ENCODE measurements at regions not wholly inside any gene's neighbourhood (a gene's known extent, or its start where the extent isn't known, plus 50 kb on each side); places are given as distances from the start of the nearest gene placed in this dataset.

DNA sequence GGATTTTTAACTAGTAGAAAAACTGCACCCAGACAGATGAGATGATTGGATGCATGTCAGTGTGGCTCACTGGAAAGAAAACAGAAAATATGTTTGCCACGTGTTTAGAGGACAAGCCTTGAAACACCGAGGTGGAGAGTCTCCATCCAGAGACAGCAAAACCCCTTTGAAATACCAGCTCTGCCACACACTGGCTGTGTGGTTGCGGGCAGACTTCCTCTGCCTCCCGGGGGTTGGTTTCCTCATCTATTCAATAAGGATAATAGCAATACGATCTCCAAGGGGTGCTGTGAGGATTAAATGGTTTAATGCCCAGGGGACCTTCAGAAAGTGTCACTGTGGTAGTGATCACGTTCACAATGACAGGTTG is 67.2 kb upstream of the PARP1 start:
- H3K4me3 Mint-ChIP-seq (ENCODE audit: low read depth, unreplicated experiment): no peak overlapping the region
- H3K36me3 Mint-ChIP-seq (ENCODE audit: insufficient read depth, unreplicated experiment): no peaks in the 10 kb centered on the region
- H3K9me3 Mint-ChIP-seq (ENCODE audit: low read depth, unreplicated experiment): no peaks in the 10 kb centered on the region
- intact Hi-C loops (cut with micrococcal nuclease; ENCODE audit: unreplicated experiment): no loop called here
- peaks cover 68% of the 10 kb centered on the region for H3K27me3 Mint-ChIP-seq (ENCODE audit: unreplicated experiment)
- no peak for DNase-seq
- no TSS peak for BruUV-seq (replicated peaks)
- TF ChIP-seq, protein P1, sequence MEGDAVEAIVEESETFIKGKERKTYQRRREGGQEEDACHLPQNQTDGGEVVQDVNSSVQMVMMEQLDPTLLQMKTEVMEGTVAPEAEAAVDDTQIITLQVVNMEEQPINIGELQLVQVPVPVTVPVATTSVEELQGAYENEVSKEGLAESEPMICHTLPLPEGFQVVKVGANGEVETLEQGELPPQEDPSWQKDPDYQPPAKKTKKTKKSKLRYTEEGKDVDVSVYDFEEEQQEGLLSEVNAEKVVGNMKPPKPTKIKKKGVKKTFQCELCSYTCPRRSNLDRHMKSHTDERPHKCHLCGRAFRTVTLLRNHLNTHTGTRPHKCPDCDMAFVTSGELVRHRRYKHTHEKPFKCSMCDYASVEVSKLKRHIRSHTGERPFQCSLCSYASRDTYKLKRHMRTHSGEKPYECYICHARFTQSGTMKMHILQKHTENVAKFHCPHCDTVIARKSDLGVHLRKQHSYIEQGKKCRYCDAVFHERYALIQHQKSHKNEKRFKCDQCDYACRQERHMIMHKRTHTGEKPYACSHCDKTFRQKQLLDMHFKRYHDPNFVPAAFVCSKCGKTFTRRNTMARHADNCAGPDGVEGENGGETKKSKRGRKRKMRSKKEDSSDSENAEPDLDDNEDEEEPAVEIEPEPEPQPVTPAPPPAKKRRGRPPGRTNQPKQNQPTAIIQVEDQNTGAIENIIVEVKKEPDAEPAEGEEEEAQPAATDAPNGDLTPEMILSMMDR (IDR thresholded peaks at IDR 0.05; ENCODE audit: unreplicated experiment): no peak
- CTCF ChIA-PET: no interaction called here
- H3K27ac Mint-ChIP-seq (ENCODE audit: unreplicated experiment): no peak overlapping the region
- no peaks in the 10 kb centered on the region for H3K4me1 Mint-ChIP-seq (ENCODE audit: low read depth, unreplicated experiment)

DNA sequence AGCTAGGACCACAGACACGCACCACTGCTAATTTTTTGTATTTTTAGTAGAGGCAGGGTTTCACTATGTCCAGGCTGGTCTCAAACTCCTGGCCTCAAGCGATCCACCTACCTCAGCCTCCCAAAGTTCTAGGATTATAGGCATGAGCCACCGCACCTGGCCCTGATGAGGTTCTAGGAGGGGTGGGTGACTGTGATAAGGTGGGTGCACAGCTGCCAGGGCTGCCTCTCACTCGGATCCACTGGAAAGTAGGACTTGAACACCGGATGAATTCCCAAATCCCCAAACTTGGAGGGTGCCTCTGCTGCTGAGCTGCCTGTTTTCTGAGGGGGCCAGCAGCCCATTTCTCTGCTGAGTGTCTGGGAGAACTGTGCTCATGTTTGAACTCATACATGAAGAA is 68.2 kb upstream of the PARP1 start:
- Mint-ChIP-seq H3K27me3 (ENCODE audit: unreplicated experiment) (peaks cover 59% of the 10 kb centered on the region), H3K27ac (ENCODE audit: unreplicated experiment) (no peak overlapping the region), H3K36me3 (ENCODE audit: insufficient read depth, unreplicated experiment) (no peaks in the 10 kb centered on the region), H3K4me1 (ENCODE audit: low read depth, unreplicated experiment) (no peaks in the 10 kb centered on the region), H3K9me3 (ENCODE audit: low read depth, unreplicated experiment) (no peaks in the 10 kb centered on the region), H3K4me3 (ENCODE audit: low read depth, unreplicated experiment) (no peak overlapping the region)
- TF ChIP-seq, protein P1 (IDR thresholded peaks at IDR 0.05; ENCODE audit: unreplicated experiment): no peak
- BruUV-seq (replicated peaks): no TSS peak
- intact Hi-C loops (cut with micrococcal nuclease; ENCODE audit: unreplicated experiment): no loop called here
- no peak for DNase-seq
- CTCF ChIA-PET: no interaction called here

DNA sequence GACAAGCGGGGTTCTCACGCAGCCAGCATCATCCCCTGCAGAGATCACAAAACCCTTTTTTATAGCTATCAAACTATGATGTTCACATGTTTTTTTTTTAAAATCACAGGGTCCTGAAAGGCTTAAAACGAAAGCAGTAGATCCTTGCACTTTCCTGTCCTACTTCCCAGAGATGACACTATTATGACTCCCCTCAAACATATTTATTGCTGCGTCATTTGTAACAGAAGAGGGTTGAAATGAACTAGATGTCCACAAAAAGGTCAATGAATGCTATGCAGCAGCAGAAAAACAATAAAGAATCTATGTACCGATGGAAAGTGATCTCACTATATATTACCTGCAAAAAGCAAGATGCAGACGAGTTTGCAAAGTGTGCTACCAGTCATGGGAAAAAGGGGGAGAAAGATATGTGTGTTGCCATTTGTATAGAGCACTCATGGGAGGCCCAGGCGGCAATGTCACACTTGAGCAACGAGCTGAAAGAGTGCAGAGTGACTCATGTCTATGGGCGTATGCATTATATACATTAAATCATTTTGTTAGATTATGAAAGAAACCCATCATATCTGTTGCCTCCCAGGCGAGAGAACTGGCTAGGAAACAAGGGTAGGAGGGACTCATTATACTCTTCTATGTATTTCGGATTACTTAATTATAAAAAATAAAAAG is 68.9 kb upstream of the PARP1 start:
- H3K27me3 Mint-ChIP-seq (ENCODE audit: unreplicated experiment): peaks cover 51% of the 10 kb centered on the region
- H3K4me3 Mint-ChIP-seq (ENCODE audit: low read depth, unreplicated experiment): no peak overlapping the region
- H3K27ac Mint-ChIP-seq (ENCODE audit: unreplicated experiment): no peak overlapping the region
- no peaks in the 10 kb centered on the region for H3K4me1 Mint-ChIP-seq (ENCODE audit: low read depth, unreplicated experiment)
- intact Hi-C loops (cut with micrococcal nuclease; ENCODE audit: unreplicated experiment): no loop called here
- TF ChIP-seq, protein P1 (IDR thresholded peaks at IDR 0.05; ENCODE audit: unreplicated experiment): no peak
- CTCF ChIA-PET: no interaction called here
- BruUV-seq (replicated peaks): no TSS peak
- DNase-seq: no peak
- no peaks in the 10 kb centered on the region for H3K36me3 Mint-ChIP-seq (ENCODE audit: insufficient read depth, unreplicated experiment)
- H3K9me3 Mint-ChIP-seq (ENCODE audit: low read depth, unreplicated experiment): no peaks in the 10 kb centered on the region

DNA sequence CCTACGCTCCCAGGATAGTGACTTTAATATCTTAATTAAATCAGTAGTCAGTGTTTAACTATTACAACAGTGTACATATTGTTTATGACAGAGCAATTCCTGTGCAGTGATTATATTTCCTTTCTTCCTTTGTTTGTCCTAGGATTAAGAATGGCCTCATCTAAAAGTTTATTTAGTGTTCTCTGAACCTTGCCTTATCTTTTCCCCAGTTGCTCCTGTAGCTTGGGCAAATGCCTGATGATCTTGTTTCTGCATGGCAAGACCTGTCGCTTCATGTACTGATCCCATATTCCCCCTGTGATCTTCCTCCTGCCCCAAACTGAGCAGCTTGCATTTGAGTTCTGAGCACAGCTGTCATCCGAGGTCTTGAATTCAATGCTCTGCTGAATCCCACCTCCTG is 69.1 kb upstream of the STUM start:
- intact Hi-C loops (cut with micrococcal nuclease; ENCODE audit: unreplicated experiment): no loop called here
- CTCF ChIA-PET: no interaction called here
- Mint-ChIP-seq H3K9me3 (ENCODE audit: low read depth, unreplicated experiment) (no peaks in the 10 kb centered on the region), H3K27me3 (ENCODE audit: unreplicated experiment) (peaks cover 26% of the 10 kb centered on the region), H3K4me3 (ENCODE audit: low read depth, unreplicated experiment) (no peak overlapping the region), H3K4me1 (ENCODE audit: low read depth, unreplicated experiment) (no peaks in the 10 kb centered on the region), H3K27ac (ENCODE audit: unreplicated experiment) (no peak overlapping the region), H3K36me3 (ENCODE audit: insufficient read depth, unreplicated experiment) (no peaks in the 10 kb centered on the region)
- TF ChIP-seq, protein P1 (IDR thresholded peaks at IDR 0.05; ENCODE audit: unreplicated experiment): no peak
- DNase-seq: no peak
- BruUV-seq (replicated peaks): no TSS peak
